ENCODE measurements at regions not wholly inside any gene's neighbourhood (a gene's known extent, or its start where the extent isn't known, plus 50 kb on each side); places are given as distances from the start of the nearest gene placed in this dataset.

- TF ChIP-seq CTCF (IDR thresholded peaks at IDR 0.05; ENCODE audit: insufficient read depth, missing control alignments) = no peak
- peak; percentile 53 for FAIRE-seq
- DNase-seq (ENCODE audit: insufficient read length, low spot score) = no peak
These were observed 105.8 kb downstream of the TNFSF18 start for GRCh38 chr1:172944931-172945330.

- DNase-seq (ENCODE audit: insufficient read length, low spot score) = no peak
- no peak for FAIRE-seq
- no peak for TF ChIP-seq CTCF (IDR thresholded peaks at IDR 0.05; ENCODE audit: insufficient read depth, missing control alignments)
These were observed 103.8 kb downstream of the TNFSF18 start for GRCh38 chr1:172946814-172947507.

GRCh38 chr1:172948457-172948856 is 102.3 kb downstream of the TNFSF18 start:
- DNase-seq (ENCODE audit: insufficient read length, low spot score) (no peak), FAIRE-seq (no peak)
- no peak for TF ChIP-seq CTCF (IDR thresholded peaks at IDR 0.05; ENCODE audit: insufficient read depth, missing control alignments)

- DNase-seq (ENCODE audit: insufficient read length, low spot score) (no peak), FAIRE-seq (no peak)
- no peak for TF ChIP-seq CTCF (IDR thresholded peaks at IDR 0.05; ENCODE audit: insufficient read depth, missing control alignments)
These were observed 101.6 kb downstream of the TNFSF18 start for GRCh38 chr1:172949096-172949495.

- no peak for TF ChIP-seq CTCF (IDR thresholded peaks at IDR 0.05; ENCODE audit: insufficient read depth, missing control alignments)
- DNase-seq (ENCODE audit: insufficient read length, low spot score) (no peak), FAIRE-seq (peak; percentile 72)
These were observed 100.2 kb downstream of the TNFSF18 start for GRCh38 chr1:172950528-172950927.

- TF ChIP-seq CTCF (IDR thresholded peaks at IDR 0.05; ENCODE audit: insufficient read depth, missing control alignments) = no peak
- no peak for FAIRE-seq
- DNase-seq (ENCODE audit: insufficient read length, low spot score) = no peak
These were observed 98.9 kb downstream of the TNFSF18 start for GRCh38 chr1:172951730-172952365.

- peak; percentile 75 for FAIRE-seq
- no peak for TF ChIP-seq CTCF (IDR thresholded peaks at IDR 0.05; ENCODE audit: insufficient read depth, missing control alignments)
- DNase-seq (ENCODE audit: insufficient read length, low spot score) = no peak
These were observed 98.2 kb downstream of the TNFSF18 start for GRCh38 chr1:172952516-172952915.

Data from D721Med (cell line).